GM18909 (cell line): ENCODE measurements at regions not wholly inside any gene's neighbourhood (a gene's known extent, or its start where the extent isn't known, plus 50 kb on each side); places are given as distances from the start of the nearest gene placed in this dataset.

Experiments used
- ATAC-seq: cut with Tn5 transposase; IDR thresholded peaks from one replicate; pipeline ENCODE4 v1.9.1; 2021; ENCODE audit warnings: mild to moderate bottlenecking; ENCODE audit not compliant: unreplicated experiment, poor library complexity

DNA sequence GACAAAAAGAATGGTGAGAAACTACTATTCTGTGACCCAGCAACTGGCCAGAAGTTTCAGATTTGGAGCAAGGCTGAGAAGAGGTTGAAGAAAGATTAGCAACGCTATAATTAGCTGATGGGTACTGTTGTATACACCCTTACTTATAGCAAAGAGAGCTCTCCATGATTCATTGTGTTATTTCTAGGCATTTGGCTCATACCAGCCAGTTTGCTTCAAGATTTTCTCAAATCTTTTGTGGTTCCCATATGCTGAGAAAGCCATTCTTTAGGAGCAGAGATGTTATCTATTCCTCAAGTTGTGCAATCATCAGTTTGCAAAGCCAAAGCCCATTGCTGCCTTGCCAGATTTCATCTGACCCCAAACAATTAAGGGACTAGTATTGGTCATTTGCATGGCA lies 179.4 kb downstream of the ETS1 start:
- no peak for ATAC-seq

DNA sequence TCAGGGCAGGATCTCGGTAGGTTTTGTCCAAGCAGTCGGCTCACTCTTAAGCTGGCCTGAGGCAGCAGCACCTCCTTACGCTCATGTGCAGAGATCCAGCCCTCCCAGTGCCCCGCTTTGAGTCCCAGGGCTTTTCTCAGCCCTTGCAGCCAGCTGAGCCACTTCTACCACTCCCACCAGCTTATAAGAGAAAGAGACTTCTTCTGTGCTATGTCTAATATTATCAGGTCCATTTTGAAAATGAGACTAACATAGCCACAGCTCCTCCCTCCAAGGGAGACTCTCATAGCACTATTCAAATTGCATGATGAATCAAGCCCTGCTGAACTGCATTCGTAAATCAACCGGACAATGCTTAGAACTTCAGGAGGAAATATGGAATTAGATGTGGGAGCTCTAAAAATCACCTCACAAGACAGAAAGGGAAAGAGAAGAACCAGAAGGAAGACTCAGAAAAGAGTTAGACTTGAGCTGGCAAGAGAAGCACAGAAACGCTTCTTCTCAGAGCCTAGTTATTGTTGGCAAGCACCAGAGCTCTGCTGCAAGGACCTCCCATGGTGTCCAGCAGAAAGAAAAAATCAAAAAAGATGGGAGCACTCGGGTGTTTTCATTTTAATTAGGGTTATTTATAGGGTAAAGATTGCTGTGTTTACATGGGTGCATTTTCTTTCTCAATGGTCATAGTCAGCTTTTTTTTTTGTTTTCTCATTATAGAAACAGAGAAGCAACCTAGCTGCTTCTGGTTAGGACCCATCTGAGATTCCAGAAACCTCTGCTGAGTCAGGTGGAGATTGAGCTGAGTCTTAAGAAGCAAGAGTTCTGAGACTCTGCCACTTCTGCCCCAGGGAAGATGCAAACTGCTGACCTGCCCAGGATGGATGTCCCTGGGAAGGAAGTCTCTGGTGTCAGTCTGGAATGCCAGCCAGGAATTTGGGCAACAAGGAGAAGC lies 181.4 kb downstream of the ETS1 start:
- ATAC-seq = no peak

DNA sequence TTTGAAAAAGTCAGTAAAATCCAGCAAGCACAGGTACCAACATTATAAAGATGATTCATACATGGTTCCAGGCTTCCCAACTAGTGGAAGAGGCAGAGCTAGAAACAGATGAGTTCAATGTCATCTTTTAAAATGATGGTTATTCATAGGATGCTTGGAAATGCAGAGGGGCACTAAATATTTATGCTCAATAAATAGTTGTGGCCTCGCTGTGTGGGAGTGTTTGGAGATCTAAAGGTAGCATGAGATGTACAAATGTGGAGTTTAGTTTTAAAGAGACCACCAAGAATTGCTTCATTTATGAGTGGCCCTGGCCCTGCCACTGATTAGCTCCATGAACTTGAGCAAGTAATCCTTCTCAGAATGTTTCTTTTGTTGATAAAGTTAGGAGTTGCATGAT lies 182.2 kb downstream of the ETS1 start:
- ATAC-seq = no peak

DNA sequence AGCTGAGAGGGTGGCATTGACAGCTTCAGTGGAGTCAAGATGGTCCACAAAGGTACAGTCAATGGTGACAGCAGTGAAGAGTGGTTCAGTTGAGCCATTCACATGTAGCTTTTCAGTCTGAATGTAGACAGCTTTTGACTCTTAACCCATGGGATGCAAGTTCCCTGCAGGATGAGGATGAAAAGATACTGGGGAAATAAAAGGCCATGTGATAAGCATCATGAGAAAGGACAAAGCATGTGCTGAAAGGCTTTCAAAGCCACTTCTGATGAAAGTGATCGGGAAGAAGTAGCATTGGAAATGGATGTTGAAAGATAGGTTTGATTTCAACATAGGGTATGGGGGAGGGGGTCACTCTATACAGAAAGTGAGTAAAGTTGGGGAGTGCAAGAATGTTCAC lies 182.9 kb downstream of the ETS1 start:
- no peak for ATAC-seq

DNA sequence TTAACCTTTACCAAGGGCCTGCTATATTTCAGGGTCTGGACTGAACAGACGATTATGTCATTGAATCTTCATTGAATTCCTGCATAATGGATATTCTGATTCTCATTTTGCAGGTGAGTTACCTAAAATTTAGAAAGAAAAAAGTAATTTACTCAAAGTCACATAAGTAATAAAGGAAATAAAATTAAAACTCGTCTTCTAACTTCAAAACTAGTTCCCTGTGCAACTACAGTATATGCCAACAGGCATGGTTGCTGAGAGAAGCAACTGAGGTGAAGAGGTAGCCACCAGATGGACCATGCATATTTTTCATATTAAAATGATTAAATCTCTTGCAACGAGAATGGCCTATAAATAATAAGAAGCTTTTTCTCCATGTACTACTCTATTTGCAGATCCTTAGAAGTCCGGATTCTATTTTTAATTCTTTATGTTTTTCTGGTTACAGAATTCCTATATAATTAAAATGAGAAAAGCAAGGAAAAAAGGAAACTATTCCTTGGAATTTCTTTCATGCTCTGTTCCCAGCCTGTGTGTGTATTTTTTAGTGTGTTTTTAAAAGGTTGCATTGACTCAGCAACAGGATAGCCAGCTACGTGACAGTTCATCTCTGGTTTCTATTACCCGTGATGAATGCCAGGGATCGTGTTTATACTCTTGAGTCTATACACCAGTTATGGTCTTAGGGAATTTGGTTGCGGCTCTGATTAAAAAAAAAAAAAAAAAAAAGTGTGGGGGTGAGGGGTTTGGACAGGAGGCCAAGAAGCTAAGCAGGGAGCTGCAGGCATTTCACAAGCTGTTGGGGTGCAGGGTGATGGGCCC lies 186.8 kb downstream of the ETS1 start:
- no peak for ATAC-seq

DNA sequence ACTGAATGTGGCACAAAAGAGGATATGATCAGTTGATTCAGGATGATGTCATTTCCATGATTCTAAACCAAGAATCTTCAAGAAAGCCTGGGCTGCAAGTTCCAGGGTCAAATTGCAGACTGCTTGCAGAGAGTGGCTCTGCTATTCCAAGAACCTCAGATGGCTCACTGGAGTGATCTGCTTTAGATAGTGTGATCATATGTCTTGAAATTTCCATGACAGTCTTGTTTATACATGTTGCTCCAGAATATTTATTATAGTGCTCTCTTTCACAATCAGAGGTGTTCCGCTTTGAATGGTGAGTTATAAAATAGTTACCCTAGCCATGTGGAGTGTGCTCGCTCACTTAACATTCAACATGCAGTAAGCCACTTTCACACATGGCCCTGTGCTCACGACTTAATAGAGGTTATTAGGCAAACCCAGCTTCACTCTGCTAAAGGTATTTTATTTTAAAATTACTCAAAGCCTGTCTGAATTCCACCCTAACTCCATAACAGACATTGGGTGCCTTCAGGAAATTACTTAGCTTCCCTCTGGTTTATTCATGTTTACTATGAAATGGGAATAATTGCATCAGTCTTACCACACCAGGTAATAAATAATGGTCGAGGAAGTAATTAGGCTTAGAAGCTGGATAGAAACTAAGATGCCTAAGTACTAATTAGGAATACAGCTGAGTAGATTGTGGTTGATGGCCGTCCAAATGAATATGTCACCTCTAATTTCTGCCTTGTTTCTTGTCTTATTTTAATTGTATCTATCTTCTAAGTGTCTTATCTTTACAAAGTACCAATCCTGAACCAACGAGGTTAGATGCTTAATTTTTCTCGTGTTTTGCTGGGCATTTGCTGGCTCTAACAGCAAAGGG lies 187.9 kb downstream of the ETS1 start:
- peak; percentile 72 for ATAC-seq

DNA sequence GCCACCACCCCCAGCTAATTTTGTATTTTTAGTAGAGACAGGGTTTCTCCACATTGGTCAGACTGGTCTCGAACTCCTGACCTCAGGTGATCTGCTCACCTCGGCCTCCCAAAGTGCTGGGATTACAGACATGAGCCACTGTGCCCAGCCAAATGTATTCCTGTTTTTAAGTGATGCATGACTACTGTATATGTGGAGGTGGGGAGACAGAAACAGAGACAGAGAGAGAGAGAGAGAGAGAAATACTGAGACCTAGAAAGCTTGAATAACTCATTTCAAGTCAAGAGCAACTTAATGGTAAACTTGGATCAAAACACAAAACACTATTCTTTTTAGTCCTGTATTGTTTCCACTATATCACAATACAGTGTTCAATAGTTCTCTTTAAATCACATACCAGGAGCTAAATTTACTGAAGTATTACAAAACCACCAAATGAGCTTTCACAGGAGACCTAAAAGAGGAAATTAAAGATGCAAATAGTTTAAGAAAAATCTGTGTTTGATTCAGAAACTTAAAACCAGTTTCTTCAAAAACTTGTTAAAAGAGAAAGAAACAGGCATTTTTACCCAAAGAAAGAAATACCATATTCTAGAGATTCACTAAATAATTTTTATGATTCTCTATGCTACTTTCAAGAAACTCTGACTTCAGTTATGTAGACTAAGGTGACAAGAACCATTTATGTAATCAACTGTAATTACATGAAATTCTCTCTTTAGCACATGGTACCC lies 188.7 kb downstream of the ETS1 start:
- peak; percentile 33 for ATAC-seq

DNA sequence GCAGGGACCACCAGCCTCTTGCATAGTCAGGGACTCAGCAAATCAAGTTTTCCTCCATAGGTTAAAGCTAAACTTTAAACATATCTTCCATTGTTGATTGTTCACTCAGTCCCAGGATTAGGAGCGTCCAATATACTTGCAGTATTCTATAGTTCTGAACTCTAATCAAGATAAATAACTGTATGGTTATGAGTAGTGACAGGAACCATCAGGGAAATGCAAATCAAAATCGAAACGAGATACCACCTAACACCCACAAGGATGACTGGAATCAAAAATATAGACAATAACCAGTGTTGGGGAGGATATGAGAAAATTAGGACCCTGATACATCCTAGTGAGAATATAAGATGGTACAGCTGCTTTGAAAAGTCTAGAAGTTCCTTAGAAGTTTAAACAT lies 190.0 kb downstream of the ETS1 start:
- no peak for ATAC-seq

DNA sequence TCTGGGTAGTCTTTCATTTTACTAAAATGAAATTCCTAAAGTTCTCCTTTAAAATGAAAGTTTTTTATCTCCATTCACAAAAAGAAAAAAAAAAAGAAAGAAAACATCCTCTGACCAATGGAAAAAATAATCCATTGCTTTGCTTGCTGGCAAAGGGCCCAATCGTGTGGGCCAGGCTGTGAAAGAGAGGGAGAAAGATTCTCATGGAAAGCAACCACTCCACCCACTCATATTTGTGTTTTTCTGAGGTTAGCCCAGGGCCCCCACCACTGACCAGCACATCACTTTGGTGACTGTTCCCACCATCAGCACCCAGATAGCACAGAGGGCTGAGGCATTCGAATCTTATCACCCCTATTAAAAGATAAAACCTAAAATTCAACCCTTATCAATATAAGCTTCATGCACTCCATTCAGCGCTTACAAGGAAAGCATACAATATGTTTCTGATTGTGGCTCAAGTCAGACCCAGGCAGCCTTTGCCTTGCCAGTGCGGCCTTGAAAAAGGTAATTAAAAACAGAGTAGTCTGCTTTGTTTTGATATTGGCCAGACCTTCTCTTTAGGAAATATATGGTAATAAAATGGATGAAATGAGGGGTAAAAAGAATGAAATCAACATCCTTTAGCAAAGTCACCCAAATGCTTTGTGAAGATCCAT lies 192.8 kb downstream of the ETS1 start:
- no peak for ATAC-seq

DNA sequence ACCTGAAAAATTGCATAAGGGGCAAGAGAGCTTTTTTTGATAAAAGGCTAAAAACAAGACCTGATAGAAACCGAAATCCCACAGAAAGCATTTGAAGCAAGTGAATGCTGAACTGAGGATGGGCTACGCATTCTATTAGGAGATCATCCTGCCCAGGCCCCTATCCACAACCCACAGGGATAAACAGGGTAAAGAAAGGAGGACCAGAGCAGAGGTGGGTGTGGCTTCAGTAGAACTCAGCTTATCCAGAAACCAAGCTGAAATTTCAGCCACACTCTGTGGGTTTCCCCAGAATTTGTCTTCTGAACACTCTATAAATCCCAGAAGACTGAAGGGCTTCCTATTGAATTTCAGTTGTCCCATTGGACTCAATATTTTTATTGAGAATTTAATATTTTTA lies 195.1 kb downstream of the ETS1 start:
- no peak for ATAC-seq

DNA sequence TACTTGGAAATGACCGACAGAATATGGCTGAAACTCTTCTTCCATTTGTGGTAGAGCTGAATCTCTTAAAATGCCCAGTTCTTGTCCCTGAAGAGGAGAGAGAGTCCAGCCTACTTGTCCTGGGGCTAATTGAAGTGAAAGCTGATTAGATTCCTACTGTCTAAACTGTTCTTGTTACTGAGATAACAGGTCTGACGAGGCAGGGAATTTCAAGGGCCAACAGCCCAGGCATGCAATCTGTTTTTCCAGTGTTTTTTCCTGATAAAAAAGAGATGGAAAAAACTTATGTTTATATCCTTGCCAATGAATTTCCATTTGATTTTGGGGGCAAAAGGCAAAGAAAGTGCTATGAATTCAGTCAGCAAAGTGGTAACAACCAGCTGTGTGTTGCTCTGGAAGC lies 195.5 kb downstream of the ETS1 start:
- ATAC-seq = no peak

DNA sequence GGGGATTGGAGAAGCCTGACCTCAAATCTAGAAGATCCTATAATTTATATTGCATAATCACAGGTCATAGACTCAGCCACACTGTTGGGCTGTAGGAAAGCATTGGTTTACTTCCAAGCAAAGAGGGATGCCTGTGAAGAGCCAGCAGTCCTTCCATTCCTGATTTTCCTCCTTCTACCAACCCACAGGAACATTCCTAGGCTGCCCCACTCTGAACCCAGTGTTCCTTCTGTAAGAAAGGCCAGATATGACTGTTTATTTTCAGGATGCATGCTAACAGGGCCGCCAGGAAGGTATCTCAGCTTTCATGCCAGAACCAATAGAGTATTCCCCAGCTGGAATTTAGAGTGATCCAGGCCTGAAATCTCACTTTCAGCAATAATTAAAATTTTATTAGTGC lies 197.1 kb downstream of the ETS1 start:
- no peak for ATAC-seq

DNA sequence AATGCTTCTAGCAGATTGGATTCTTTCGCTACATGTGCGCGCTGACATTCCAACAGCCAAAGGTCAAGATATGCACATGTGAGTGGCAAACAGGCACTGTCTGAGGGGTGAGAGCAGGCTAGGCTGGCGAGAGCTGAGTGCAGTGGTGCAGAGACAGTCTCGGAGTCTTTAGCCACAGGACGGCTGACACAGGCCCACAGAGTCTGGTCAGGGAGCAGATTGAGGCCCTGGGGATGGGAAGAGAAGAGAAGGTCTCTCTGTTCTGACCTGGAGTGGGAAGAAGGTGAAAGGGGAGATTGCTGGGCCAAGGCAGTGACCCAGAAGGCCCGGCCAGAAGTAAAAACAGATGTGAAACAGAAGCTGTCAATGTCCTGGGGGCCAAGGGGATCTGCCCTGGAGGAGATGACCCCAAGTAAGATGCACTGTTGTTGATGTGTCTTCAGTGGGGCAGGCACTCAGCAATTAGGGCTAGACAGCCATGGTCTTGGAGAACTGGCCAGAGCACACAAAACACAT lies 197.8 kb downstream of the ETS1 start:
- no peak for ATAC-seq

DNA sequence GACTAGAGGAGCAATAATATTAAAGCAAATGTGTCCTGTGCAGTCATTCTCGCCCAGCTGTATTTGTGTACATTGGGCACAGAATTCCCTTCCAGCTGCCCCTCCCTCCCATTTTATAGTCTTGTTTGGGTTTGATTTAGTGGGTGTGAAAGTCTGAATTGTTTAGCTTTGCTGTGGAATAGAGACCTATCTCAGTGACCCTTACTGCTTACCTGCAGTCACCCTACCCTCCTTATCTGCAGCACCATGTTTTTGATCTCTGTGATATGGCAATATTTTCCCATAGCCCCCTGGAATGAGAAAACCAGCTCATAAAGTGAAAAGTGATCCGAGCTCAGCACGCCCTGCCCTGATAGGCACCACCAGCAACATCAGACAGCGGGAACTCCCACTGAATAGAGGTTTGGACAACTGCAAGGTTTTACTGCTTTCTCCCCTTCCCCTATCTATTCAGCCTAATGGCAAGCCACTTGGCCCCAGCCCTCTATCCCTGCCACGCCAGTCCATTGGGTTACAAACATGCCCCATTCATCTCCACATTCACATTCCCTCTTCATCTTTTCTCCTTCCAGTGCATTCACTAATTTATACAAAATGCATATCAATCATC lies 199.0 kb downstream of the ETS1 start:
- ATAC-seq = no peak

DNA sequence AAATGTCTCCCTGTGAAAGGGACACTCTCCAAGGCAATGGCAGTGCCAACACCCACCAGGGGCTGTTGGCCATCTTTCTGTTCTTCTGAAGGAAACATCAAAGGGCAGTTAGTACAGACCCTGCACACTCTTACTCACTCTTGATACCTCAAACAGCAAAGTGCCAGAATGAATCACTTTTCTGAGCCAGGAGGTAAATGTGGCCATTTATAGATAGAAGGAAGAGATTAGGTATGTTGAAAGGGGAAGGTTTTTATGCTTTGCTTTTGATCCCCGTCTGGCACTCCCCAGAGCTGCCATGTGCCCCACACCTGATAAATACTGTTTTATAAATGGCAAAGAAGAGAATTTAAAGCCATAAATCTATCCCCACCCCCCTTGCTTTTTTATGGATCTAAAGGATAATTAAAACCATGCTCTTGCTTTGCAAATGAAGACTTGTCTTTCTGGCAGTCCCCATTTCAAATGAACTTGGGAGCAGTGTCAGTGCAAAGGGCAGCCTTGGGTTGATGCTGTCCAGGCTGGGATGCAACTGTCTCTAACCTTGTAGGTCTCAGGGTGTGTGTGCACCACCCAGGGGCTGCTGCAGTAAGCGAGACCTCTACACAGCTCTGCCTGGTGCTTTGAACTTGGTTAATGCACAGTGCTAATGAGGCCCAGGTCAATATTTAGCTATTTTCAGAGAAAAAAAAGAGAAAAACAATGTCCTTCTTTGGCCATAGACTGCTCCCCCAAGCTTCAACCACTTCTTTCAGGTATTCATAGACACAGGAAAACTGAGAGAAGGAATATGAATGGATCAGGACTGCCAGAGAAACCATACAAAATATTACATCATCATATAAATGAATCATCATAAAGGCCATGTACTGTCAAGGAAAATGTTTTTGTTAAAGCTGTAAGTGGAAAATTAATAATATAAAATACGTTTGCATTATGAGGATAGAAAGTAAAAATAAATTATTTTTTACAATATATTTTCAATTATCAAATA lies 207.5 kb downstream of the ETS1 start:
- ATAC-seq = no peak

DNA sequence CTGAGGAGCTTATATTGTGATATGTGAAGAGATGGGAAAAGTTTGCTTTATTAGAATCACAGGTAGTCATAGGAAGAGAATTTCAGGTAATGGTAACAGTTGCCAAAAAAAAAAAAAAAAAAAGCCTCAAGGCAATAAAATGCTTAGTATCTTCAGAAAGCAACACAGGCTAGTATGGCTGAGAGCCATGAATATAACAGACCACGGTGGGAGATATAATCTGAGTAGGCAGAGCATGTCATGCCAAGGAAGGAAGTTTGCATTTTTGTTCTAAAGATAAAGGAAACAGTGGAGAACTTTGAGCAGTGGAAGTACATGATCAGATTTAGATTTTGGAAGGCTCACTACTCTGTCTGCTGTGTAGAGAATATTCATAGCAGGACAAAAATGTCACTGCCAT lies 211.4 kb downstream of the ETS1 start:
- no peak for ATAC-seq

DNA sequence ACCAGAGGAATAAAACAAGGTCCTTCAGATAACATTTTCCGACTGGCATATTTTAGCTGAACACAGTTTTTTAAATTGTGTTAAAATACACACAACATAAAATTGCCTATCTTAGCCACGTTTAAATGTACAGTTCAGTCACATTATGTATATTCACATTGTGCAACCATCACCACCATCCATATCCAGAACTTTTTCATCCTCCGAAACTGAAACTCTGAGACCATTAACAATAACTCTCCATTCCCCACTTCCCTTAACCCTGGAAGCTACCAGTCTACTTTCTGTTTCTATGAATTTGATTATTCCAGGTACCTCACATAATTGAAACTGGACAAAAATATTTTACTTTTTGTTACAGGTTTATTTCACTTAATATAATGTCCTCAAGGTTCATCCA lies 213.3 kb downstream of the ETS1 start:
- no peak for ATAC-seq

DNA sequence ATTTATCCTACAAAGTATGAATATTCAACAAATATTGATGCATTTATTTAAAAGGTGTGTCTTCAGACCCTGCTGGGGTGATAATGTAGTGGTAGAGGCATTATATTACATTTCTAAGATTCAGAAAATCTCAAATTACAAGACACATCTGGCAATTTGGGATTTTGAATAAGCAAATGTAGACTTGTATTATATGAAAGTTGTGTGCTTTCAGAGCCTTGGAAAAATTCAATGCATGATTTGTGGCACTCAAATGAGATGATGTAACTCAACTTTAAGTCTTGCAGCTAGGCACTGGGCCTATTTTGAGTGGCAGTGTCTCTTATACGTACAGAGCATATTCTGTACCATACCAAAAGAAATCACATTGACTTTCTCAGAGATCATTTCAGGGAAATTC lies 214.4 kb downstream of the ETS1 start:
- no peak for ATAC-seq
